ENCODE measurements at regions not wholly inside any gene's neighbourhood (a gene's known extent, or its start where the extent isn't known, plus 50 kb on each side); places are given as distances from the start of the nearest gene placed in this dataset.

- FAIRE-seq, result no peak
- DNase-seq (ENCODE audit: insufficient read length, low spot score), result no peak
These were observed 304.8 kb upstream of the SORL1-AS1 start for GRCh38 chr11:121757480-121758125.

DNA sequence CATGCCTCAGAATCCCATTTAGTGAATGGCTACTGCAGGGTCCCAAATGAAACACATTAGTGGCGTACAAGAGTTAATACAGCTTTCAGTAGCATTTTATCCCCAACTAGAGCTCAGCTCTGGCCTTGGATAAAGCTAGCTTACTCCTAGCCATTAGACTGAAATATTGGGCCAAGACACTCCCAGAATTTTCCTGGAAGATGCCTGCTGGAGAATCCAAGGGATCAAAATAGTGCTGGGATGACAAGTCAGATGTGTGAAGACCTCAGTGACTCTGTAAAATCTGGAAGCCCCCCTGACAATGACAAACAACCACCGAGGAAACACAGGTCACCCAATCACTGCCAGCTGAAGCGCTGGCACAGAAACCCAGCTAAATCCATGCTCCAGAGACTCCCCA is 303.1 kb upstream of the SORL1-AS1 start:
- no peak for DNase-seq (ENCODE audit: insufficient read length, low spot score)

GRCh38 chr11:121755191-121755590 is 302.4 kb upstream of the SORL1-AS1 start:
- no peak for DNase-seq (ENCODE audit: insufficient read length, low spot score)
- FAIRE-seq, result no peak

More for the DNA sequence above, 303.1 kb upstream of the SORL1-AS1 start:
- FAIRE-seq, result no peak

- FAIRE-seq, result no peak
These were observed 301.8 kb upstream of the SORL1-AS1 start for GRCh38 chr11:121754598-121754997.

DNA sequence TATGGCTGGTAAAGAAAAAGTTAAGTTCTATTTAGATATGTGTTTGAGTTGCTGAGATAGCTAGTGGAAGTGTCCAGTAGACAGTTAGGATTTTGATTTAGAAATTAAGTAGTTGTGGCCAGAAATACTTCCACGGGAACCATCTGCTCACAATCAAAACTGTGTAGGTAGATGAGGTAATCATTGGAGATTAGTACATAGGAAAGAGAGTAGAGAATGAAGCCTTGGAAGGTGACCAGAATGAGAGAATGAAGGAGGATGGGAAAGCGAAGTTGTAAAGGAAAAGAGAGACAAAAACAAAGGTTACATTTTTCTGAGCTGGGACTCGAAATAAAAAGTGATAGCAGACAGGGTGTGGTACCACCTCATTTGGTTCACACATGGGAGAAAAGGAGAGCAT is 296.9 kb upstream of the SORL1-AS1 start:
- no peak for FAIRE-seq
- DNase-seq (ENCODE audit: insufficient read length, low spot score), result no peak

More at GRCh38 chr11:121754598-121754997, 301.8 kb upstream of the SORL1-AS1 start:
- no peak for DNase-seq (ENCODE audit: insufficient read length, low spot score)

GRCh38 chr11:121748068-121748467 is 295.3 kb upstream of the SORL1-AS1 start:
- FAIRE-seq (no peak), DNase-seq (ENCODE audit: insufficient read length, low spot score) (no peak)

- DNase-seq (ENCODE audit: insufficient read length, low spot score) (no peak), FAIRE-seq (no peak)
These were observed 290.5 kb upstream of the SORL1-AS1 start for GRCh38 chr11:121743285-121743684.

DNA sequence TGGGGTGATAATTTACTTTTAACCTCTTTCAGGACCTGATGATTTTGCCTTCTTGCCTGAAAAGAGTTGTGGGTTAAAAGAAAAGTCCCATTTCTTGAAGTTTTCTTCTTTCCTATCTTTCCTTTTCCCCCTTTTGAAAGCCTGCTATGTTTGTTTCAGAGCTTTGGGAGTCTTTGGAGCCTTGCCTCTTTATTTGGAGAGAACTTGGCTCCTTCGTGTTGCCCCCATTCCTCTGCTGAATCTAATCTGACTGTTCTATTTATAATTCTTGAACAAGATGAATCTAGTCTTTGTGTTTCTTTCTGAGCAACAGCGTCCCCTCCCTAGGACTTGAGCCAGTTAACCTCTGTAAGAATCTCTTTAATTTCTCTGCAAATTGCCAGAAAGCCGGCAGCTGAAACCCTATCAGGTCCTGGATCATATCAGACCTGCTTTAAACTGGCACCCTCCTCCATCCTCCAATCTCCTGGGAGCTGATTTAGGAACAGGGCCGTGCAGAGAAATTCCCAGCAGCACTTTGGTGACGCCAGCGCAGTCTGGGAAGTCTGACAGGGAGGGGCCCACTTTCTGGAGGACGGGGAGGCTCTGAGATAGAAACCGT is 289.1 kb upstream of the SORL1-AS1 start:
- FAIRE-seq, result no peak
- no peak for DNase-seq (ENCODE audit: insufficient read length, low spot score)

- DNase-seq (ENCODE audit: insufficient read length, low spot score) (no peak), FAIRE-seq (no peak)
These were observed 288.6 kb upstream of the SORL1-AS1 start for GRCh38 chr11:121741351-121741760.

GRCh38 chr11:121740902-121741301 is 288.1 kb upstream of the SORL1-AS1 start:
- FAIRE-seq, result no peak

GRCh38 chr11:121733858-121734257 is 281.1 kb upstream of the SORL1-AS1 start:
- FAIRE-seq (no peak), DNase-seq (ENCODE audit: insufficient read length, low spot score) (no peak)

More at GRCh38 chr11:121740902-121741301, 288.1 kb upstream of the SORL1-AS1 start:
- DNase-seq (ENCODE audit: insufficient read length, low spot score), result no peak

DNA sequence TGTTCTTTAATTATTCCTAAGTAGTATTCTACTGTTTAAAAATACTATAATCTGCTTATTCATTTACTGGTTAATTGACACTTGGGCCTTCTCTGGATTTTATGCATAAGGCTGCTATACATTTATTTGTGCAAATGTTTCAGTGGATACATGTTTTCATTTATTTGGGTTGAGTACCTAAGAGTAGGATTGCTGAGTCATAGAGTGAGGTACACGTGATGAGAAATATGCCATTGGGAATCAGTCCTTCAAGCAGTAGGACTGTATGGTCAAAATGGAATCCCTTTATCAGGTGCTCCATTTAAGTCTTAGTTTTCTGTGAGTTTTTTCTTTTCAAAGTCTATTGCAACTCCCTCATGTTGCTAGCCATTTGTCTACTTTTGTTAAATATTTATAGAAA is 275.2 kb upstream of the SORL1-AS1 start:
- no peak for DNase-seq (ENCODE audit: insufficient read length, low spot score)
- FAIRE-seq, result no peak

DNA sequence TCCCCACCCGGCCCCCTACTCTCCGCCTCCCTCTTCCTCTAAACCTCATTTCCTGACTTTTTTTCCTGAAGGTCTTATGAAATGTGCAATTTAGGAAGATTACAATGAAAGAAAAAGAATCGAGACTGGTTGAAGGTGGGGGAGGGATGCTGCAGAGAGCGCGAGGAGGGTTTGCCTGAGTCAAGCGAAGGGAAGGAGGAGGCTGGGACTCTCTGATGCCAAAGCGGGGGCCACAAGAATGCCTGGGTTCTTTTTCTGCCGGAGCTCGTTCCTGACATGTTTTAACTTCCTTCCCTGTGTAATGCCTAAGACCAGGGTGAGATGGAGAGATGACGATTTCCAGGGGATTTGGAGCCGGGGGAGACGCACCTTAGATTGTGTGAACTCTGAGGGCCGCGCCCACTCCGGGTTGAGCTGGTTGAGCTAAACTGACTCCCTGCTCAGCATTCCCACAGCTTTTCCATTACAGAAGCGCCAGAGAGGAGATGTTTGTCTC is 270.5 kb upstream of the SORL1-AS1 start:
- no peak for DNase-seq (ENCODE audit: insufficient read length, low spot score)
- no peak for FAIRE-seq

DNA sequence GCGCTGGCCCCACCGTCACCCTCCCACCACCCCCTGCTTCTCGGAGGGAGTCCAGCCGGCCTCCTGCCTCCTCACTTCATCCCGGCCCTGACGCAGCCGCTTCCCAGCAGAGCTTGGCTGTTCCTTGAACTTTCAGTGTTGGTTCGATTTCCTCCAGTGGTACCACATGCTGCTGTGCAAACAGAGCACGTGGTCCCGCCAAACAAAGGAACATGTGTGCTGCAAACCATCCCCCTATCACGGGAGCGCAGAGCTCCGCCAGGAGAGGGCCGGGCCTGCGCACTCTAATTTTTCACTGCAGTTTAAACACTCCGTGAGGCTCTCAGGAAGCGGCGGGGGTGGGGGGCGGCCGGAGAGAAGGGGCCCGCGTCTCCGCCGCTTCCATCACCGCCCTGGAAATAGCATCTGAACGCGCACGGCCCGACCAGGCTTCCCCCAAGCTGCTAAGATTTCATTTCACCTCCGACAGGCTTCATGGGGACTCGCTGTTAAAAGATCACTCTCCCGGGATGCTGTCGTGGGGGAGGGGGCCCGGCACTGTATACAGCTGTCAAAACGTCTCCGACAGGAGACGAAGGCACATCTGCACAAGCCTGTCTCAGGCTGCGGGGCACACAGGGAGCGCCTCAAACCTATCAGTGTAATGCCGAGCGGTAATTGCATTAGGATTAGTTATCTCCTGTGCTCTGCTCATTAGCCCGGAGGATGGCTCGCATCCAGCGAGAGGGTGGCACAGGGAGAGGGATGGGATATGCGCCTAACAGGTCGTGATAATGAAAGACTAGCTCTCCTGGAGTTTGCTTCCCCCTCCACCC is 269.9 kb upstream of the SORL1-AS1 start:
- DNase-seq (ENCODE audit: insufficient read length, low spot score) (no peak), FAIRE-seq (no peak)

DNA sequence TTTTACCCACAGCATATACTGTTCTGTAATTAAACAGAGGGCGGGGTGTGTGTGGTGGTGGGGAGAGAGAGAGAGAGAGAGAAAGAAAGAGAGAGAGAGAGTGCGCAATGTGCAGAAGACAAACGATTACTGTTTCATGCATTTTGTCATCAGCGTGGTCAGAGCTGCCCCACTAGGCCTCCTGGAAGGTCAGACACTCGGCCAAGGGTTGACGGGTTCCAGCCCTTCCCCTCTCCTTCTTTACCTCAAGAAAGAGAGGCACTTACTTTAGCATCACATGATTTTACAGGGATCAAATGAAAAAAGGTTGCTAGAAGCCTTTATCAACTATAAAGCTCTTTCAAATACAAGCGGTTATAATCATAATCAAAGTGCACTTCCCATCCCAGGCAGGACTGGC is 269.2 kb upstream of the SORL1-AS1 start:
- no peak for DNase-seq (ENCODE audit: insufficient read length, low spot score)
- no peak for FAIRE-seq

GRCh38 chr11:121721448-121721847 is 268.7 kb upstream of the SORL1-AS1 start:
- FAIRE-seq, result no peak

DNA sequence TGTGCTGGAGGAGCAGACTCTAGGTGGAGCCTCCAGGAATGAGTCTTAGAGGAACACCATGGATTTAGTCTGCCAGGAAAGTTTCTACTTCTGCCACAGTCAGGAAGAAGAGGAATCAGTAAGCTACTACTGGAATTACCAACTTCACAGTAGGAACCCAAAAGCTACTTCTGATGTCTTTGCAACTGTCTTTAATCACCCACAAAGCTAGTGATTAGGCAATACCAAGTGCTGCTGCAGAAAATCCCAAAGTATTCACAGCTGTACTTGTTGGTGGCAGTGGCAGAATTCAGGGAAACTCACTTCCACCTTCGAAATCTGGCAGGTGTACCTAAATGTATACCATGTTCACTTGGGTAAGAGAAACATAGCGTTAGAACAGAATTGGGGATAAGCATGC is 264.5 kb upstream of the SORL1-AS1 start:
- FAIRE-seq, result no peak

More at GRCh38 chr11:121721448-121721847, 268.7 kb upstream of the SORL1-AS1 start:
- DNase-seq (ENCODE audit: insufficient read length, low spot score), result no peak

DNA sequence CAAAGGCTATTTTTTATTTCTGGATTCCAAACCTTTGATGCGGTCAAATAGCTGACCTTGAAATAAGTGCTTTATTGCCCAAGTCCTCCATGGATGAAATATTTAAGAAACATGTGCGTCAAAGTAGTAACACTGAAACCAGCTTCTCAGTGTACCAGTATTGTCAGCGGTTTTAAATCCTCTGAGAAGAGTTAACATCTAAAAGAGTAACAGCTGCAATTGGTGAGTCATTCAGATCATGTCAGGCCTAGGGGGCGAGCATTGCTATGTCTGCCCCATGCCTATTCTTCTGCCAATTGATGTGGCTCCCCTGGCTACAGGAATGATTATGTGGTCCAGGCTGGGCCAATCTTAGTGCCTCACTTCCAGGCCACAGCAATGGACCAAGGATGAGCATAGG is 263.3 kb upstream of the SORL1-AS1 start:
- DNase-seq (ENCODE audit: insufficient read length, low spot score), result no peak
- no peak for FAIRE-seq

More for the DNA sequence above, 264.5 kb upstream of the SORL1-AS1 start:
- DNase-seq (ENCODE audit: insufficient read length, low spot score), result no peak

GRCh38 chr11:121715405-121715804 is 262.6 kb upstream of the SORL1-AS1 start:
- FAIRE-seq, result no peak

DNA sequence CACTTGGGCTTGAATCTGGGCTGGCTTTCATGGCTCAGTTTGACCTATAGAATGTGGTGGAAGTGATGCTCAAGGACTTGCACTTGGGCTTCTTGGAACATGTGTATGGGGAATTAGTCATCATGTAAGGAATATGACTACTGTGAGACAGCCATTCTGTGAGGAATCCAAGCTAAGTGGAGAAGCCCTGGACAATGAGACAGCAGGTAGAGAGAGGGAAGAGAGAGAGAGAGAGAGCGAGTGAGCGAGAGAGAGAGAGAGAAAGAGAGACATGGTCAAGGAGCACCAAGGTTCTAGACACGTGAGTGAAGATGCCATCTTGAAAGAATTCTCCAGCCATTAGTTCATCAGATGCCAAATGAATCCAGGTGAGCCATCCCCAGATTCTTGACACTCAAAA is 261.6 kb upstream of the SORL1-AS1 start:
- DNase-seq (ENCODE audit: insufficient read length, low spot score) (no peak), FAIRE-seq (no peak)

More at GRCh38 chr11:121715405-121715804, 262.6 kb upstream of the SORL1-AS1 start:
- DNase-seq (ENCODE audit: insufficient read length, low spot score), result no peak

GRCh38 chr11:121711939-121712338 is 259.2 kb upstream of the SORL1-AS1 start:
- no peak for FAIRE-seq
- DNase-seq (ENCODE audit: insufficient read length, low spot score), result no peak
